ENCODE measurements at regions not wholly inside any gene's neighbourhood (a gene's known extent, or its start where the extent isn't known, plus 50 kb on each side); places are given as distances from the start of the nearest gene placed in this dataset.

DNA sequence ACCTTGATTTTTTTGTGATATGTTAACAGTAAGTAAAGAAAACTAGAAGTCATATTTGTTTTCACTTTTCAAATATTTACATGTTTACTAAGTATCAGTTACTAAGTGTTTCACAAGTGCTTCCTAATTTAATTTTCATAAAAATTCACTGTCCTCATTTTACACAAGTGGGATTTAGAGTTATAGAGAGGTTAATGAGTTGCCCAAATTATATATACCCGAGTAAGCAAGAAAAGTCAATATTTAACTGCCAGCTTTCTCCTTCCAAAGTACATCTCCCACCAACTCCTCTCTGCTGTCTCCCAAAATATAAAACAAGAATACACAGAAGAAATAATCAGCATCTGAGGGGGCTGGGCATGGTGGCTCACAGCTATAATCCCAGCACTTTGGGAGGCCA lies 896.7 kb upstream of the ANO3 start:
- TF ChIP-seq, protein P1, sequence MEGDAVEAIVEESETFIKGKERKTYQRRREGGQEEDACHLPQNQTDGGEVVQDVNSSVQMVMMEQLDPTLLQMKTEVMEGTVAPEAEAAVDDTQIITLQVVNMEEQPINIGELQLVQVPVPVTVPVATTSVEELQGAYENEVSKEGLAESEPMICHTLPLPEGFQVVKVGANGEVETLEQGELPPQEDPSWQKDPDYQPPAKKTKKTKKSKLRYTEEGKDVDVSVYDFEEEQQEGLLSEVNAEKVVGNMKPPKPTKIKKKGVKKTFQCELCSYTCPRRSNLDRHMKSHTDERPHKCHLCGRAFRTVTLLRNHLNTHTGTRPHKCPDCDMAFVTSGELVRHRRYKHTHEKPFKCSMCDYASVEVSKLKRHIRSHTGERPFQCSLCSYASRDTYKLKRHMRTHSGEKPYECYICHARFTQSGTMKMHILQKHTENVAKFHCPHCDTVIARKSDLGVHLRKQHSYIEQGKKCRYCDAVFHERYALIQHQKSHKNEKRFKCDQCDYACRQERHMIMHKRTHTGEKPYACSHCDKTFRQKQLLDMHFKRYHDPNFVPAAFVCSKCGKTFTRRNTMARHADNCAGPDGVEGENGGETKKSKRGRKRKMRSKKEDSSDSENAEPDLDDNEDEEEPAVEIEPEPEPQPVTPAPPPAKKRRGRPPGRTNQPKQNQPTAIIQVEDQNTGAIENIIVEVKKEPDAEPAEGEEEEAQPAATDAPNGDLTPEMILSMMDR (conservative IDR thresholded peaks at IDR 0.05 in 1 of 2, IDR thresholded peaks at IDR 0.05 in 1 of 2; ENCODE audit: low read depth in 1 of 2, low read length in 2 of 2): no peak
- no peak for TF ChIP-seq EZH2 (IDR thresholded peaks at IDR 0.05; ENCODE audit: low read length, missing control alignments)

Data from fibroblast of lung (primary cell).